A549 (cell line): ENCODE measurements at regions not wholly inside any gene's neighbourhood (a gene's known extent, or its start where the extent isn't known, plus 50 kb on each side); places are given as distances from the start of the nearest gene placed in this dataset.

ENCODE experiments used
- CTCF ChIP-seq: fragments of >200 bp; sonication (Bioruptor Twin); formaldehyde crosslinking; IDR thresholded peaks from 3 replicates; pipeline ENCODE4 v1.5.1; 2016
- POLR2A ChIP-seq: IDR thresholded peaks from 2 replicates; pipeline ENCODE4 v1.6.1; 2012; ENCODE audit warnings: mild to moderate bottlenecking, low read length

- TF ChIP-seq CTCF, result no peak
- no peak for TF ChIP-seq POLR2A
Observed at GRCh38 chr1:172885411-172885810, 165.3 kb downstream of the TNFSF18 start.
